ENCODE measurements at regions not wholly inside any gene's neighbourhood (a gene's known extent, or its start where the extent isn't known, plus 50 kb on each side); places are given as distances from the start of the nearest gene placed in this dataset.
"Not testable (repeated sequence)": the region's sequence is repeated elsewhere in the genome, so short reads cannot be mapped to it uniquely, and the experiment has no call there.

DNA sequence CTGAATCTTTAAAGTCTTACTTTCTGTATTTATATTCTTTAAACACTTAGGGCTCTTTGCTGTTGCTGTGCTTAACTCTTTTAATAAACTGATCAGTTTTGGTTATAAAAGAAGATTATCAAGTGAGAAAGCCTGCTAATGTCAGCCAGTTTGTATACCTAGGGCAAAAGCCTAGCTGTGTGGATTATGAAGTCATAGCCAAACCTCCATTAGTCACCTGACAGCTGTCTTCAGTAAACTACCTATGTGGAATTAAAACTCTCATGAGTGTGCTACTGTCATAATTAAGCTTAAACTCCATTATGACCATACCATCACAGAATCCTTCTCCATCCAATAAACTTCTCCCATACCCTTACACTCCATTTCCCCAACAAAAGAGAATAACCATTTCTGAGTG lies 762.7 kb downstream of the NTRK3 start:
- no peak for DNase-seq (ENCODE audit: low read depth in 2 of 3, low spot score in 2 of 3)

DNA sequence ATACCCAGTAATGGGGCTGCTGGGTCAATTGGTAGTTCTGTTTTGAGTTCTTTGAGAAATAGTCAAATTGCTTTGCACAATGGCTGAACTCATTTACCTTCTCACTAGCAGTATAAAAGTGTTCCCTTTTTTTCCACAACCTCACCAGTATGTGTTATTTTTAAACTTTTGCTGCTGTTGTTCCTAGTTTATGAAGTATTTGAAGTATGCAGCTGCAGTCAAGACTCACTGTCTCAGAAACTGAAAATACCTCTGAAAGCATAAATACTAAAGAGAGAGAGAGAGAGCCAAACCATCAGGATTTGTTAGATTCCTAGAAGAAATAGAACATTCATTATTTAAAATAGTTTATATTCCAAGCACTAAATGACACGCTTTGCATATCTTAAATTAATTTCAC lies 764.2 kb downstream of the NTRK3 start:
- DNase-seq (ENCODE audit: low read depth in 2 of 3, low spot score in 2 of 3): no peak

DNA sequence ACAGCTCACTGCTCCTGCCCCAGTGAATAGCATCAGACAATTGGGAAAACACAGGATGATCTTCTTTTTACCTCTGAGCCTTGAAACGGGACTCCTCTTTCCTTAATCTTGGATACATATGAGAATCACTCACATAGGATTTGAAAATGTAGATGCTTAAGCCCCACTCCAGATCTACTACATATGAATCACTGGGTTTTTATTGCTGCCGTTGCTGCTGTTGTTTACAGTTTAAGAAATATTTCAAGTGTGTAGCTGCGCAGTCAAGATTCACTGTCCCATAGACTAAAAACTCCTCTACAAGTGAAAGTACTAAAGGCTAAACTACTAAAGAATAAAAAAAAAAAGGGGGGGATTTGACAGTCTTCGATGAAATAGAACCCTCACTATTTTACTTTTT lies 765.9 kb downstream of the NTRK3 start:
- no peak for DNase-seq (ENCODE audit: low read depth in 2 of 3, low spot score in 2 of 3)

DNA sequence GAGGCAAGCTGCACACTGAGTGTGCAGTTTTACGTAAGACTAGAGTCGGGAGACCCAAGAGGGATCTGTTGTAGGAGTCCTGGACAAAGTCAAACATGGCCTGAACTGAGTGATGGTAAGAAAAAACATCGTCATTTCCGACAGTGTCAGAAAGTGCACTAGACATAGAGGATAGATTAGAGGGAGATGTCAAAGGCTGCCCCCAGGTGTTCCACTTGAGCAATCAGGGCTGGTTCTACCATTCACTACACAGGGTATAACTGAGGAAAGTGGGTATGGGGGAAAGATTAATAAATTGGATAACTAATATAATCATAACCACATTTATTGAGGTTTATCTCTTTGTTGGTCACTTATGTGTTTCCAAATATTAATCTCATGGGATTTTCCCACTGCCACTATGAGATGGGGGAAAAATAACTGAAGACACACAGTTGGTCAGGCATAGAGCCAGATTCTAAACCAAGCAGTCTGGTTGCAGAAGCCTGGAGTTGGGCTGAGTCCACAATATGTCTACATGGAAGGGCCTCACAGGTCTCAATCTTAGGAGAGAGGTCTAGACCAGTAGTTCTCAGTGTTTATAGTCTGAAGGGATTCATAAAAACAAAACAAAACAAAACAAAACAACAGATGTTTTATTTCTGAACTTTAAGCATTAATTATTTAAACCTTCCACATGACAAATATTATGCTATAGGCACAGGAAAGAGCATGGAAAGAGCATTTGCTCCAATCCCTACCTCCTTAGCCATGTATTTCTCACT lies 766.5 kb downstream of the NTRK3 start:
- DNase-seq (ENCODE audit: low read depth in 2 of 3, low spot score in 2 of 3): no peak

DNA sequence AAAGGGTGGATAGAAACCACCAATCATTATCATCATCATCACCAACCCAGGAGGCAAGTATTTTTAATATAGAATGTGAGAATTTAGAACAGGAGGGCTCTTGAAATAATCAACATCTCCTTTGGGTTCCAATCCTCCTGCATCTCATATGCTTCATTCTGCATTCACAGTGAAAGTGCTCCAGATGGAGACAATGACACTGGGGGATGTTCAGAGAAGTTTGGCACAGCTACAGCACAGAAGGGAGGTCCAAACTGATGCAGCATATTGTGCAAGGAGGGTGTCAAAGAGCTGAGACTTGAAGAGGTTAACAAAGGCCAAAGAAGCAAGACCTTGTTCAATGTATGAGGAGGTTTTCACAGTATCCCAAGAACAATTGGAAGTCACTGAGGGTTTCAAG lies 767.1 kb downstream of the NTRK3 start:
- DNase-seq (ENCODE audit: low read depth in 2 of 3, low spot score in 2 of 3): no peak

DNA sequence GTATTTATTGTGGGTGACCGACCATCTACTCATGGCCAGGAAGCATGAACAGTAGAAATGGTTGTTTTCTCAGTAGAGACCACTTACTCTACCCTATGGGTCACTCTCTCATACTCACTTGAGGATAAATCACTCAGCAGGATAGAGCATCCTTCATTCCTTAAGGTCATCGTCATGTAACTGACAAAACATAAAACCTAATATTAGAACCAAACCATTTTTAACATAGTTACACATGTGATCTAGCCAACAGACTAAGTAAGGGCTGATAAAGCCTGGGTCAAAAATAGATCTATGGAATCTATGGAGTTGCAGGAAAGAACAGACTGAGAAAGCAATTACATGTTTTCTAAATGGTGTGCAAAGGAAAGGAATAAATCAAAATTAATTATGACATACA lies 769.1 kb downstream of the NTRK3 start:
- no peak for DNase-seq (ENCODE audit: low read depth in 2 of 3, low spot score in 2 of 3)

DNA sequence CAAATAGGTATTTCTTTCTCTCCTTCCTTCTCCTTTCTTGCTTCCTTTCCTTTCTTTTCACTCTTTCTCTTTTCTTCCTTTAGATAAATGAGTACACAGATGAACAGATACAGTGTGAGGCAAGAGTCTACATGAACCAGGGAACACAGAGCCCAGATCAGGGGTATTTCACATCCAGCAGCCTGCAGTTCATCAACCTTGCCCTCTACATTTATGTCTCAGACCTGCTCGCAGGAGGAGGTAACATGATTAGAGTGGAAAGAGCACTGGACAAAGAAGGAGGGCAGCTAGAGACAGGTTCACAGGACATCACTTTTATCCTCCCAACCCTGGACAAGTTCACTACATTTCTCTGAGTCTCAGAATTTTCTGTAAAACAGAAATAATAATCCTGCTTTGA lies 773.1 kb downstream of the NTRK3 start:
- no peak for DNase-seq (ENCODE audit: low read depth in 2 of 3, low spot score in 2 of 3)

DNA sequence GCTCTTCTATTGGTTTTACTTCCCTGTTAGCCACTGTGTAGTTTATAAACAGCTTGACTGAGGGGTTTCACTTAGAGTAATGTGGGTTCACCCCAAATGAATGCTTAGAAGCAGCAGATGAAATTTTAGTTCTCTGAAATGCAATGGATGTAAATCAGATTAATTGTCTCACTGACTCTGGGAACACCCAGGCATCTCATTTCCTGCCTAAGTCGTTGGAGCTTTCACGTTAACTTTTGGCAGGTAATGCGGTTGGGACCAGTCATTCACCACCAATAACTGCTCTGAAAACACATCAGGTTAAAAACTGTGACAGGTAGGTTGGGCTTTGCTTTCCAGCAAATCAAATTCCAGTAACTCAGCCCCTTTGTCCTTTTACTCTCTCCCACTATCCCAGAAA lies 775.4 kb downstream of the NTRK3 start:
- no peak for DNase-seq (ENCODE audit: low read depth in 2 of 3, low spot score in 2 of 3)

DNA sequence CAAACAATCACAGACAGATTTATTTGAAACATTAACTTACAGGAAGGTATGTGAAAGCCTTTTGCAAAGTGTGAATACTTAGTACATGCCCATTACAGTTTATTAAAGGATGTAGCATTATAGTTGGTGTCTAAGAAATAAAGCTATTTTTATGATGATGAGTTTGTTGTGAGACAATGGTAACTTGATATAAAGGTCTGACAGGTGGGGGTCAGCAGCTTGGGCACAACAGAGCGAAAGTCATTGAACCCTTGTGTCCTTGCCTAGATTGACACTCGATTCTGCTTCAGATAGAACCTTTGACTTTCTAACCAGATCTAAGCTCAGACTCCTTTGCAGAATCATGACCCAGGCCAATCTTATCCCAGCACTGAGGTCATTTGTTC lies 777.9 kb downstream of the NTRK3 start:
- no peak for DNase-seq (ENCODE audit: low read depth in 2 of 3, low spot score in 2 of 3)

DNA sequence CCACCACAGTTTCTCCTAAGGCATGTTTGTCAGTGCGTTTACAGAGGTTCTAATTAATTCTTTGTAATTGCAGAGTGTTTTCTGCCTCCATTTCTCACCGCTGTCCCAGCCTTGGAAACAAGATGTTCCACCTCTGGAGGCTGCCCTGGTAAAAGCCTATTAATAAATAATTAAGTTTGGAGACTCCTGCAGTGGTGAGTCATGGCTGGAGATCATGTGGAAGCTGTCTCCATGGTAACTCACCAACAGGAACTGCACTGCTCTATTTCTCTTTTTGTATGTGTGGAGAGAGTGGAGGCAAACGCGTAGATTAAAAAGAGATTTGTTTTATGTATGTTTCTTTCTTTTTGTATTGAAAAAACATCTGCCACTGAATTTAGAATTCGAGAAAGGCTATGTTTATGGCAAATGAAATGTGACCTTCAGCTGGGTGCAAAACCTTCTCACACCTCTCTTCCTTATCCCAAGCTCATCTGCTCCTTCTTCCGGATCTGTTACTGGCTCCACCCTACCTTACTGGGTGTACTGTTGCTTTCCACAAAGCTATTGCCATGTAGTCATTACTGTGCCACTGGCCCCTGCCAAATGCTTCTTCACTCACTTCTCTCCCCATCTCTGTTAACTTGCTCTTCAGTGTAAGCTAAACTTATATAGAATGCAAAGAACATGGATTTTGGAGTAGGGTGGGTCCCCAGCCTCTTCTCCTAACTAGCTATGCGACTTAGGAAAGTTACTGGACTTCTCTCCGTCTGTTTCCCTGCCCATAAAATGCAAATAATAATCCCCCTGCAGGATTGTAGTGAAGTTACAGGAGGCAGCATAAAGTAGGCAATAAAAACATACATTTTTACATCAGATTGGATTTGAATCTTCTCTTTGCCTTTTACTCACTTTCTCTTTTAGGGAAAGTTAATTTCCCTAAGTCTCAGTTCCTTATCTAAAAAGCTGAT lies 778.5 kb downstream of the NTRK3 start:
- peak in 2 of 3 donors; percentile 37 to 74 for DNase-seq (ENCODE audit: low read depth in 2 of 3, low spot score in 2 of 3)

DNA sequence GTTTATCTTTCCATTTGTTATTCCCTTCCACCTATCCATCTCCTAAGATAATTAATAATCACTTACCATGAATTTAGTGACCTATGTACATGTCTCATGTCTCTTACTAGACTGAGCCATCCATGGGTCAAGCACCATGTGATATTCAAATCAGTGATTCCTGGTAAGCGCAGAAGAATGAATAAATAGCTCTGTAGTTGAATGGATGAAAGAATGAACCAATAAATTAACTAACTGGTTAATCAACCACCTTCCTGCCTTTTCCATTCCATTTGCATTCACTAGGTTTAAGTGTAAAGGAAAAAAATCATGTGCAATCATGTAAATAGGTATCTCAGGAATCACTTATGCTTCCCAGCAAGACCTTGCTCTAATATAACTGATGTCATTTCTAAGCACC lies 779.5 kb downstream of the NTRK3 start:
- DNase-seq (ENCODE audit: low read depth in 2 of 3, low spot score in 2 of 3): no peak

DNA sequence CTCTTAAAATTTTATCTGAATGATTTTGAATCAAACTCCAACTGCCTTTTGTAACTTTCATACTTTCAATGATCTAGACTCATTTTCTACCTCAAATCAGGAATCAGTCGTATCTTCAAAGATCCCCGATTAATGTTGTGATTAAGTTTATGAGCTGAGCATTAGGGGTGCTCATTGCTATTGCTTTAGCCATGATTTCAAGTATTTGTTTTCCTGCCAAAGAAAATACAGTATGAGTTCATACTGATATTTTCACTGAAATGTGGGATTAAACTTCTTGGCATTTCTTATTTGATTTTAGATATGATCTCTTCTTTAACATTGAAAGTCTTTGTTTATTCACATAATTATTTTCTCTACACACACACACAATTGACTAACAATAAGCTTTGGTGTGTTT lies 785.6 kb downstream of the NTRK3 start:
- no peak for DNase-seq (ENCODE audit: low read depth in 2 of 3, low spot score in 2 of 3)

DNA sequence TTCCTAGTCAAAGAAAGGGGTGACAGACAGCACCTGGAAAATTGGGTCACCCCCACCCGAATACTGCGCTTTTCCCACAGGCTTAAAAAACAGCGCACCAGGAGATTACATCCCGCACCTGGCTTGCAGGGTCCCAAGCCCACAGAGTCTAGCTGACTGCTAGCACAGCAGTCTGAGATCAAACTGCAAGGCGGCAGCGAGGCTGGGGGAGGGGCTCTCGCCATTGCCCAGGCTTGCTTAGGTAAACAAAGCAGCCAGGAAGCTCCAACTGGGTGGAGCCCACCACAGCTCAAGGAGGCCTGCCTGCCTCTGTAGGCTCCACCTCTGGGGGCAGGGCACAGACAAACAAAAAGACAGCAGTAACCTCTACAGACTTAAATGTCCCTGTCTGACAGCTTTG lies 792.6 kb downstream of the NTRK3 start:
- not testable (repeated sequence) for DNase-seq (ENCODE audit: low read depth in 2 of 3, low spot score in 2 of 3)

DNA sequence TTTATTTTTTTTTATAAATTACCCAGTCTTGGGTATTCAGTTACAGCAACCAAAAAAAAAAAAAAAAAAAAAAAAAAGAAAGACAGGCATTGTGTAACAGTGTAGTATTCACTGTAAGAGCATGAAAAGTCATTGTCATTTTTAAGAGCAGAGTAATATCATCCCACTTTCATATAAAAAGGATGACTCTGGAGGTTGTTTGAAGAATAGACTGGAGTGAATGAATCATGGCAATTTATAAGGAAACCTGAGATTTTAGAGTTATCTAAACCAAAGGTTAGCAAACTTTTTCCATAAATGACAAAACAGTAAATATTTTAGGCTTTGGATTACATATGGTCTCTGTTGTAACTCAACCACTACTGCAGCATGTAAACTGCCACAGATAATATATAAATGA lies 794.9 kb downstream of the NTRK3 start:
- no peak for DNase-seq (ENCODE audit: low read depth in 2 of 3, low spot score in 2 of 3)

DNA sequence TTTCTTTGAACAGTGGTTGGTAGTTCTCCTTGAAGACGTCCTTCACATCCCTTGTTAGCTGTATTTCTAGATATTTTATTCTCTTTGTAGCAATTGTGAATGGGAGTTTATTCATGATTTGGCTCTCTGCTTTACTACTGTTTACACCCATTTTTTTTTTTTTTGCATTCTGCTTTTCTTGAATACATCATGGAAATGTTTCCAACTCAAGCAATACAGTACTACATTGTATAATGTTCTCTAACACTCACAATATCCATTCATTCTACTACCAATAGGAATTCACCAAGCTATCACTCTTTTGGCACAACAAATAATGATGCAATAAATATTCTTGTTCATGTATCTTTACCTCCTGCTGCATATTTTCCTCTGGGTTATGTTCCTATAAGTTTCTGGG lies 801.7 kb downstream of the NTRK3 start:
- no peak for DNase-seq (ENCODE audit: low read depth in 2 of 3, low spot score in 2 of 3)

DNA sequence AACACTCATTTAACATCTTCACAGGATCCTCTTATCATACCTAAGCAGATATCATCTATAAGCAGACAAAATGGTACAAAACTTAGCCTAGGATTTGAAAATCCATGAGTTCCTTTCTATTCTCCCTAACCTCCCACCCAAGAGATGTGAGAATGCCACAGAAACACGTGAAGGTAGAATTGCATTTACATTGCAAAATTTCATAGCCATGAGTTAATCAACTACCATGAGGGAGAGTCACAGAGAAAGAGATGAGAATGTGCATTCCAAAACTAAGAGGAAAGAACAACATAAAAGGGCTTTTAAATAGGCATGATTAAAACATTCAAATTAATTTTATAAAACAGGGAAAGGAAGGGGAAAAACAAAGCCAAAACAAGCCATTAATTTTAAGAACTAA lies 806.2 kb downstream of the NTRK3 start:
- no peak for DNase-seq (ENCODE audit: low read depth in 2 of 3, low spot score in 2 of 3)

DNA sequence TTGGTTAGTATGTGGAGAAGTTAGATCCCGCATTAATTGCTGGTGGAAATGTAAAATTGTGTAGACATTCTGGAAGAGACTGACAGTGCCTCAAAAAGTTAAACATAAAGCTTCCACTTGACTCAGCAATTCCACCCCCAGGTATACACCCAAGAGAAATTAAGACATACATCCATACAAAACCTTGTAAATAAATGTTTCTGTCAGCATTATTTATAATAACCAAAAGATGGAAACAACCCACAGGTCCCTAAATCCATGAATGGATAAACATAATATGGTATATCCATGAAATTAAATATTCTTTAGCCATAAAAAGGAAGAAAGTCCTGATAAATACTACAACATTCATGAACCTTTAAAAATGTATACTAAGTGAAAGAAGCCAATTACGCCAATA lies 817.4 kb downstream of the NTRK3 start:
- no peak for DNase-seq (ENCODE audit: low read depth in 2 of 3, low spot score in 2 of 3)

DNA sequence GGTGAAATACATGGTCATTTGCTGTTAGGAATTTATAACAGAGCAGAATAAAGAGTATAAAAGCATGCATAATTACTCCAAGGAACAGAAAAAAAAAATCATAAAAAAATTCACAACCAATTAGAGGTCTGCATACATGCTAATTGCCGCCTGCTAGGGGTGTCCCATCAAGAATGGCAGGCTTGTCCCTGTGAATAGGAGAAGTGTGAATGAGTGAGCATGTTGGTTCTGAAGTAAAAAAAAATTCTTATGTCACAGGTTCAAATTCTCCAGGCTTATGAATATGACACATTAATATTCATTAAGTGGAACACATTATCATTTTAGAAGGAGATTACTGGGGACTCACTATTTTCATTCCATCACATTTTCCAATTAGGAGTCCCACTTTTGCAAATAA lies 822.7 kb downstream of the NTRK3 start:
- DNase-seq (ENCODE audit: low read depth in 2 of 3, low spot score in 2 of 3): no peak

DNA sequence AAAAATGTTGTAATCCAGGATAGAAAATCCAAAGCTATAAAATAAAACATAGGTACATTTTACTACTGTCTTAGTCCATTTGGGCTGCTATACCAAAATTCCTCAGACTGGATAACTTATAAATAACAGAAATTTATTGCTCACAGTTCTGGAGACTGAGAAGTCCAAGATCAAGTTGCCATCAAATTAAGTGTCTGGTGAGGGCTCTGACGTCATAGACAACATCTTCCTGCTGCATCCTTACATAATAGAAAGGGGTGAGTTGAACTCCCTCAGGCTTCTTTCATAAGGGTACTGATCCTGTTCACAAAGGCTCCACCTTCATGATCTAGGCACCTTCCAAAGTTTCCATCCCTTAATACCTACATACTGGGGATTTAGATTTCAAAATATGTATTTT lies 826.8 kb downstream of the NTRK3 start:
- DNase-seq (ENCODE audit: low read depth in 2 of 3, low spot score in 2 of 3): no peak

DNA sequence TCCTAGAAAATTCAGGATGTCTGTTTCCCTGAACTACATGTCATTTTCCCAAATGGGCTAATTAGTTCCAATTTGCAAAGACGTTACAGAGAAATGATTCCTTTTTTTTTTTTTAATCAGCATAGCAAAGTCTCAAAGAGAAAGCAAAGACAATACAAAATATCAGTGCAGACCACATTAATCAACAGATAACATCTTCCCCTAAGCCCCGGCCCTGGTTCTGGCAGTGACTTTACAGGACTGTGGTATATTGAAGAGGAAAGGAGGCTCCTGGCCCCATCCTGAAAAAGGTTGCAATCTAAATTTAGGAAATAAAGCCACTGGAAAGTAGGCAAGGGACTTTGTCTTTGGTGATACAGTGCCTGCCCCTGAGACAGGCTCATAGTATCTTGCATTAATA lies 836.5 kb downstream of the NTRK3 start:
- DNase-seq (ENCODE audit: low read depth in 2 of 3, low spot score in 2 of 3): no peak

DNA sequence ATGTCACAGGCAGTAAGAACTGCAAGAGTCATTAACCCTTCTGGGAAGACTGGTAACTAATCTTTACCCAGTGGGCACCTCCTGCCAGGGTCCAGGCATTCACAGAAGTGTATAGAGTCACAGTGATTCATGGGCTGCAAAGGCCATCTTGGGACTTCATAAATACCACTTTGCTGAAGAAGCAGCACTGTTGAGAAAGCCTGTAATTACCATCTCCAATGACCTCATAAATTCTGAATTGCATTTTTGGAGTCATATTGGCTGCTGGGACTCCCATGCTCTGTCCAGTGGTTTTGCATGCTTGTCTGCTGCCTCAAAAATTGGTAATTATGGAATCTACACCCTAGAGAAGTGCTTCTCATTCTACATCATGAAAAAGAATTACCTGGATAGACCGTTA lies 837.2 kb downstream of the NTRK3 start:
- no peak for DNase-seq (ENCODE audit: low read depth in 2 of 3, low spot score in 2 of 3)

DNA sequence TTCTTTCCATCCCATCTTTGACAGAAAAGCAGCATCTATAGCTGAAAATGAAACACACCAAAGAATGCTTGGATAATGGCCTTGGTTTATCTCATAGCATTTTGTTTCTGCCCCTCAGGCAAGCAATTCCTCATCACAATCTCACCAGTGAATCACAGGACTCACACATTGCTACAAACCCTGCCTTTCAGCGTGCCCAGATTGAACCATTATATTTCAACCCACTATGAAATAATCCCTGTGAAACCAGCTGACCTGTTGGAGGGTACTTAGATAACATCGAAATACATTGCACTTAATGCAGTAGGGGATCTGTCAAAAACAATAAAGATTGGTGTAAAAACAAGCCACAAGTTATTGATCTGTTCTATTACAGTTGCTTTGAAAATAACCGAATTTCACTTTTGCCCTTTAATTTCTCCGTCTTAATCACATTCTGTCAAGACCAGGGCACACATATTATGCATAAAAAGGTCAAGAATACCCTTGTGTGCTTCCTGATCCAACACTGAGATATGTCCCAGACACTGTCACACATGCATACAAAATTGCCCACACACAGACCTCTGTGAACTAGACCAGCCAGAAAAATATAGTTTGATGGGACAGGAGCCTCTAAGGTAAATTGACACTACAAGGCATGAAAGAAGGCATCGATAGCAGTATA lies 839.8 kb downstream of the NTRK3 start:
- no peak for DNase-seq (ENCODE audit: low read depth in 2 of 3, low spot score in 2 of 3)
